Muscle layer of colon (tissue), 2 donors: ENCODE measurements at regions not wholly inside any gene's neighbourhood (a gene's known extent, or its start where the extent isn't known, plus 50 kb on each side); places are given as distances from the start of the nearest gene placed in this dataset.
"Not testable (repeated sequence)": the region's sequence is repeated elsewhere in the genome, so short reads cannot be mapped to it uniquely, and the experiment has no call there.

Experiments used
- H3K27ac ChIP-seq: one replicate; pipeline ENCODE4 v1.7.0; 2013; ENCODE audit warnings: low read depth, mild to moderate bottlenecking, low read length, moderate library complexity
- H3K27me3 ChIP-seq, 2 donors: one replicate each; pipeline ENCODE4 v1.7.0; 2013; ENCODE audit warnings: low read length in 2 of 2, mild to moderate bottlenecking in 2 of 2; ENCODE audit not compliant: insufficient read depth in 2 of 2, control insufficient read depth in 1 of 2
- H3K36me3 ChIP-seq: one replicate; pipeline ENCODE4 v1.7.0; 2013; ENCODE audit warnings: mild to moderate bottlenecking, low read length; ENCODE audit not compliant: insufficient read depth
- H3K4me1 ChIP-seq: one replicate; pipeline ENCODE4 v1.7.0; 2013; ENCODE audit warnings: mild to moderate bottlenecking, low read length; ENCODE audit not compliant: insufficient read depth
- H3K4me3 ChIP-seq, 2 donors: one replicate each; pipeline ENCODE4 v1.7.0; 2013; ENCODE audit warnings: low read length in 2 of 2, low read depth in 1 of 2, mild to moderate bottlenecking in 1 of 2, moderate library complexity in 1 of 2
- H3K9ac ChIP-seq: one replicate; pipeline ENCODE4 v1.7.0; 2013; ENCODE audit warnings: low read length
- H3K9me3 ChIP-seq: one replicate; pipeline ENCODE4 v1.7.0; 2013; ENCODE audit warnings: mild to moderate bottlenecking, low read length
- donor health status: abdominal sarcoma.
- donor health status: Adenocarcinoma of cecum.

GRCh38 chr9:31715250-31715649 lies 669.2 kb upstream of the ACO1 start:
- Histone ChIP-seq H3K9ac (no peak overlapping the region), H3K4me1 (no peaks in the 10 kb centered on the region), H3K36me3 (no peaks in the 10 kb centered on the region), H3K27me3 (no peaks in the 10 kb centered on the region), H3K9me3 (no peaks in the 10 kb centered on the region), H3K4me3 (no peak overlapping the region), H3K27ac (no peak overlapping the region)

- Histone ChIP-seq H3K4me3 (no peak overlapping the region), H3K27me3 (no peaks in the 10 kb centered on the region), H3K9me3 (no peaks in the 10 kb centered on the region), H3K27ac (no peak overlapping the region), H3K9ac (no peak overlapping the region), H3K36me3 (no peaks in the 10 kb centered on the region), H3K4me1 (no peaks in the 10 kb centered on the region)
Observed at GRCh38 chr9:31719262-31719661, 665.2 kb upstream of the ACO1 start.

GRCh38 chr9:31730398-31730797 lies 654.0 kb upstream of the ACO1 start:
- no peaks in the 10 kb centered on the region for H3K27me3 ChIP-seq
- H3K4me3 ChIP-seq, result no peak overlapping the region
- H3K9ac ChIP-seq, result no peak overlapping the region
- H3K4me1 ChIP-seq, result no peaks in the 10 kb centered on the region
- no peaks in the 10 kb centered on the region for H3K36me3 ChIP-seq
- no peaks in the 10 kb centered on the region for H3K9me3 ChIP-seq
- no peak overlapping the region for H3K27ac ChIP-seq

- H3K4me1 ChIP-seq, result no peaks in the 10 kb centered on the region
- H3K27me3 ChIP-seq, result no peaks in the 10 kb centered on the region
- no peak overlapping the region for H3K4me3 ChIP-seq
- no peaks in the 10 kb centered on the region for H3K36me3 ChIP-seq
- H3K9me3 ChIP-seq, result no peaks in the 10 kb centered on the region
- no peak overlapping the region for H3K27ac ChIP-seq
- no peak overlapping the region for H3K9ac ChIP-seq
Observed at GRCh38 chr9:31733166-31733565, 651.3 kb upstream of the ACO1 start.

DNA sequence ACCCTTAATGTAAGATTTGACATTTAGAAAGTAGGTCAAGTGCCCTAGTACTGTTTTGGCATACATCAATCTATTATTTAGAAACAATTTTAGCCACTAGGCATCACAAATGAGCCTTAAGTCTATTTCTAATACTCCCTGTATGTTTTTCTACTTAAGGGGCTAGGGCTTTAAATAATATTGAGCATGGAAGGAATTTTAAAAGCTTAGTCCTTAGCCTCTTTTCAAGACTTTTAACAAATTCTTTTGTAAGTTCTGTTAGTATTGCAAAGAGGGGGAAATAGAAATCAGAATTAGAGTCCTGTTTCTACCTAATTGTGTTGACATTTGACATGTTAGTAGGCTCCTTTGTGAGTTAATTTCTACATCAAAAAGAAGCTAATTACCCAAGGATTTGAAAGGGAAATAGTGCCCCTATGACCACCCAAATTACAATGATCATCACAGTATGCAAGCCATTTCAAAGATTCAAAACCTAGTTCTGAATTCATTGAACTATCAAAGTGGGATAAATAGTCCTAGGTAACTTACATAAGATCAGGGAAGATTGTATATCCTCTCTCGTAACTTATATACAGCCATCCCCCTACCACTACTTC lies 647.8 kb upstream of the ACO1 start:
- H3K9me3 ChIP-seq, result no peaks in the 10 kb centered on the region
- H3K9ac ChIP-seq, result no peak overlapping the region
- H3K27ac ChIP-seq, result no peak overlapping the region
- no peaks in the 10 kb centered on the region for H3K36me3 ChIP-seq
- H3K4me3 ChIP-seq, result no peak overlapping the region
- no peaks in the 10 kb centered on the region for H3K27me3 ChIP-seq
- H3K4me1 ChIP-seq, result no peaks in the 10 kb centered on the region

DNA sequence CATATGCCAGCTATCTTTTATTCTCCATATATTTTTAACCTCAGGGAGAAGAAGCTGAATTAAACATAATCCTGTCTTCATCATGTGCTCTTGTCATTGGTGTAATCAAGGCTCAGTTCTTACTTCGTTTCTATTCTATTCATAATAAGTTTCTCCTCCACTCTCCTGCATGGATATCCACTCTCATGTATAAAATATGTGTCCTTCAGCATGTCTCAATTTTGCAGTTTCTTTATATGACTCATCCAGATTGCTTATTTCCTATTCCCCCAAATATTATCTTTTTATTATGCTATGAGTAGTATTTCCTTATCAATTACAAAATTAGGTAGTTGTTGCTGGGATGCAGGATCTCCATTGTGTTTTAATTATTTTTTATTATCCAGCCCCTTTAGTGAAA lies 643.7 kb upstream of the ACO1 start:
- no peak overlapping the region for H3K9ac ChIP-seq
- no peaks in the 10 kb centered on the region for H3K9me3 ChIP-seq
- H3K27ac ChIP-seq, result no peak overlapping the region
- no peaks in the 10 kb centered on the region for H3K4me1 ChIP-seq
- H3K36me3 ChIP-seq, result no peaks in the 10 kb centered on the region
- H3K27me3 ChIP-seq, result no peaks in the 10 kb centered on the region
- no peak overlapping the region for H3K4me3 ChIP-seq

GRCh38 chr9:31744589-31744988 lies 639.9 kb upstream of the ACO1 start:
- H3K9ac ChIP-seq, result no peak overlapping the region
- no peak overlapping the region for H3K27ac ChIP-seq
- H3K4me3 ChIP-seq, result no peak overlapping the region
- H3K9me3 ChIP-seq, result no peaks in the 10 kb centered on the region
- no peaks in the 10 kb centered on the region for H3K4me1 ChIP-seq
- H3K36me3 ChIP-seq, result no peaks in the 10 kb centered on the region
- no peaks in the 10 kb centered on the region for H3K27me3 ChIP-seq

DNA sequence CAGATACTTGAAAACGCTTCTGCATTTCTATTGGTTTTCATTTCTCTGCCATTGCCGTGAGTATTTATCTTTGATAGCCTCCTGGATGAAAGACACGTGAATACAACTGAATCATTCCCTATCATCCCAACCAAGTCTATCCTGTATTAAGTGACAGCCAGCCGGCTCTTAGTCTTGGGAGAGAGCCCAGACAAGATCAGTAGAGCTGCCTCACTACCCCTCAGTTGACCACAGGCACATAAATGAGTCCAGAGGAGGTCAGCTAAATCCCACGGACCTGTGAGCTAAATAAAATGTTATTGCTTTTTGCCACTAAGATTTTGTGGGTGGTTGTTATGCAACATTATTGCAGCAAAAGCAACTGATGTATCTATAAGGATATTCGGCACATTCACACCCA lies 639.0 kb upstream of the ACO1 start:
- Histone ChIP-seq H3K4me3 (no peak overlapping the region), H3K9ac (no peak overlapping the region), H3K9me3 (no peaks in the 10 kb centered on the region), H3K27ac (no peak overlapping the region), H3K27me3 (no peaks in the 10 kb centered on the region), H3K36me3 (no peaks in the 10 kb centered on the region), H3K4me1 (no peaks in the 10 kb centered on the region)

DNA sequence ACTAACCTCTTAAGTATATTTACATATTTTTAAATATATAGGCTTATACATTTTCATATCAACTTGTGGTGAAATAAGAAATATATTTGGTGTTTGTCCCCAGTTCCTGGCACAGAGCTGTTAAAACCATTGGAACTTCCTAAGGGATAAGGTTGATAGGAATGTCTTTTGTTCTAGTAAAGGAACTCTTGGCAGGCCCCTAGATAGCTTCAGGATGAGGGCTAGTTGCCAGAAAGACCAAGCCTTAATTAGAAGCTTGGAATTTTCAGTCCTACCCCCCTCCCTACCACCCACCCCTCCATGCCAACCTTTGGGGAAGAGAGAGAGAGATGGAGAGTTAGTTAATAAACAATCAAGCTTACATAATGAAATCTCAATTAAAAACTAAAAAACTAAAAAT lies 638.6 kb upstream of the ACO1 start:
- Histone ChIP-seq H3K9me3 (no peaks in the 10 kb centered on the region), H3K4me3 (no peak overlapping the region), H3K4me1 (no peaks in the 10 kb centered on the region), H3K9ac (no peak overlapping the region), H3K27me3 (no peaks in the 10 kb centered on the region), H3K36me3 (no peaks in the 10 kb centered on the region), H3K27ac (no peak overlapping the region)

DNA sequence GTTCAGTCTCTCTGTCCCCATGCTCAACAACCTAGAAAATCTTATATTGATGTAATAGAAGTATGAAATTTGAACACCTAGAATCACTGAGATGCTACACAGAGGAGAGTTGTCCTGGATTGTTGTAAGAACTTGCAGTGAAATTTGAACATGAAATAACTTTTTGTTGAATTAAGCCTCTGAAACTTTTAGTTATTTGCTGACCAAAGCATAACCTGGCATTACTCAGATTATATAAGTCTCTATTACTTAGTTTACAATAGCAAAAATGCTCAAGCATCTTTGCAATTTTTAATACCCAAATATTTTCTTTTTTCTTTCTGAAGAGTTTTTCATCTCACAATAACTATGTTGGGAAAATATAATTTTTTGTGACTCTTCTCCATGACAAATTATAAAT lies 630.7 kb upstream of the ACO1 start:
- no peaks in the 10 kb centered on the region for H3K4me1 ChIP-seq
- no peak overlapping the region for H3K9ac ChIP-seq
- no peaks in the 10 kb centered on the region for H3K36me3 ChIP-seq
- no peak overlapping the region for H3K4me3 ChIP-seq
- H3K27ac ChIP-seq, result no peak overlapping the region
- H3K9me3 ChIP-seq, result no peaks in the 10 kb centered on the region
- no peaks in the 10 kb centered on the region for H3K27me3 ChIP-seq

- Histone ChIP-seq H3K4me1 (no peaks in the 10 kb centered on the region), H3K36me3 (no peaks in the 10 kb centered on the region), H3K27me3 (no peaks in the 10 kb centered on the region), H3K9me3 (no peaks in the 10 kb centered on the region), H3K4me3 (no peak overlapping the region), H3K9ac (no peak overlapping the region), H3K27ac (no peak overlapping the region)
Observed at GRCh38 chr9:31759703-31760102, 624.7 kb upstream of the ACO1 start.

DNA sequence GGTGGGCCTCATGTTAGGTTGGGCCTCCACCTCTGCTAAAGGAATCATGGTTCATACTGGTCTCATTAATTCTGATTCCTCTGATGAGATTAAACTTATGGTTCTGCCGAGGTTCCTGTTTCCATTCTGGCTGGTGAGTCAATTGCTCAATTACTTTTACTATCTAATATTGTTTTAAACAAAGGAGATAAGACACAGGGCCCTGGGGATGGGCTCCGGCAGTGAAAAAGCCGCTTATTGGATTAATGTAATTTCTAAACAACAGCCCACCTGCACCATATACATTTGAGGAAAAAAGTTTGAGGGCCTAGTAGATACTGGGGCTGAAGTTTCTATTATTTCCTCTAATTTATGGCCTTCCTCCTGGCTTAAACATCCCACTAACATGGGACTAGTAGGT lies 610.4 kb upstream of the ACO1 start:
- H3K9me3 ChIP-seq, H3K9ac ChIP-seq, H3K4me3 ChIP-seq, H3K27me3 ChIP-seq, H3K36me3 ChIP-seq, H3K27ac ChIP-seq: not testable (repeated sequence)
- peaks cover 13% of the 10 kb centered on the region for H3K4me1 ChIP-seq
